ENCODE measurements at regions not wholly inside any gene's neighbourhood (a gene's known extent, or its start where the extent isn't known, plus 50 kb on each side); places are given as distances from the start of the nearest gene placed in this dataset.

DNA sequence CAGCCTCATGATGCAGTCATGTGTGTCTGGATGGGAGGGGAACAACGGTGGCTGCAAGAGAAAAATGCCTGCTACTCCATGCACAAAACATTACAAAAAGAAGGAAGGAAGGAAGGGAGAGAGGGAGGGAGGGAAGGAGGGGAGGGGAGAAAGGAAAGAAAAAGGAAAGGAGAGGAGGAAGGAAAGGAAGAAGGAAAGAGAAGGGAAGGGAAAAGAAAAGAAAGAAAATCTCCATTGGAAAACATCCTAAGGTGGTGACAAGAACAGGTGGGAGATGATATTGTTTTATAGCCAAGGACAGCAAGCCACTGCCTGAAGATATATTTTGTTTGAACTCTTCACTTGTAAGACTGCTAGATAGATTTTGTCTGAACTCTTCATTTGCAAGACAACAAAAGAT, 171.8 kb upstream of the EGLN3 start:
- no peak overlapping the region for H3K4me3 ChIP-seq (ENCODE audit: low read depth, low read length)
- no peak for DNase-seq (ENCODE audit: low read depth)
- TF ChIP-seq, protein P1, sequence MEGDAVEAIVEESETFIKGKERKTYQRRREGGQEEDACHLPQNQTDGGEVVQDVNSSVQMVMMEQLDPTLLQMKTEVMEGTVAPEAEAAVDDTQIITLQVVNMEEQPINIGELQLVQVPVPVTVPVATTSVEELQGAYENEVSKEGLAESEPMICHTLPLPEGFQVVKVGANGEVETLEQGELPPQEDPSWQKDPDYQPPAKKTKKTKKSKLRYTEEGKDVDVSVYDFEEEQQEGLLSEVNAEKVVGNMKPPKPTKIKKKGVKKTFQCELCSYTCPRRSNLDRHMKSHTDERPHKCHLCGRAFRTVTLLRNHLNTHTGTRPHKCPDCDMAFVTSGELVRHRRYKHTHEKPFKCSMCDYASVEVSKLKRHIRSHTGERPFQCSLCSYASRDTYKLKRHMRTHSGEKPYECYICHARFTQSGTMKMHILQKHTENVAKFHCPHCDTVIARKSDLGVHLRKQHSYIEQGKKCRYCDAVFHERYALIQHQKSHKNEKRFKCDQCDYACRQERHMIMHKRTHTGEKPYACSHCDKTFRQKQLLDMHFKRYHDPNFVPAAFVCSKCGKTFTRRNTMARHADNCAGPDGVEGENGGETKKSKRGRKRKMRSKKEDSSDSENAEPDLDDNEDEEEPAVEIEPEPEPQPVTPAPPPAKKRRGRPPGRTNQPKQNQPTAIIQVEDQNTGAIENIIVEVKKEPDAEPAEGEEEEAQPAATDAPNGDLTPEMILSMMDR (IDR thresholded peaks at IDR 0.05; ENCODE audit: low read depth, low read length, missing control alignments): no peak

DNA sequence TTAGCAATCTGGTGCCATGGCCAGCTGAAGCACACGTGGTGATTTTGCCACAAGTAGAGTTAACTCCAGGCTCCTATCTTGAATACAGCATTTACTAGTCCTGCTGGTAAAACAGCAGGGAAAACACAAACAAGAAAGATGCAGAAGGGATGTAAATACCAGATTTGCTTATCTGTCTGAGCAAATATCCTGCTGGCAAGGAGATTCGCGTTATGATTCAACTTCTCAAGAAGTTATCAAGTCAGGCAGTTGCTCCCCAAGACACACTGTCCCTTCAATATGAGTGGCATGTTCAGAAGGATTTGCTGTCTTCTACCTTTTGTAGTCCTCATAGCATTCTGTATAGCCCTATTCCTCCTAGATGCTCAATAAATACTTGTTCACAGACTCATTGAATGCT, 171.2 kb upstream of the EGLN3 start:
- DNase-seq (ENCODE audit: low read depth): no peak
- TF ChIP-seq, protein P1 (IDR thresholded peaks at IDR 0.05; ENCODE audit: low read depth, low read length, missing control alignments): no peak
- H3K4me3 ChIP-seq (ENCODE audit: low read depth, low read length): no peak overlapping the region

DNA sequence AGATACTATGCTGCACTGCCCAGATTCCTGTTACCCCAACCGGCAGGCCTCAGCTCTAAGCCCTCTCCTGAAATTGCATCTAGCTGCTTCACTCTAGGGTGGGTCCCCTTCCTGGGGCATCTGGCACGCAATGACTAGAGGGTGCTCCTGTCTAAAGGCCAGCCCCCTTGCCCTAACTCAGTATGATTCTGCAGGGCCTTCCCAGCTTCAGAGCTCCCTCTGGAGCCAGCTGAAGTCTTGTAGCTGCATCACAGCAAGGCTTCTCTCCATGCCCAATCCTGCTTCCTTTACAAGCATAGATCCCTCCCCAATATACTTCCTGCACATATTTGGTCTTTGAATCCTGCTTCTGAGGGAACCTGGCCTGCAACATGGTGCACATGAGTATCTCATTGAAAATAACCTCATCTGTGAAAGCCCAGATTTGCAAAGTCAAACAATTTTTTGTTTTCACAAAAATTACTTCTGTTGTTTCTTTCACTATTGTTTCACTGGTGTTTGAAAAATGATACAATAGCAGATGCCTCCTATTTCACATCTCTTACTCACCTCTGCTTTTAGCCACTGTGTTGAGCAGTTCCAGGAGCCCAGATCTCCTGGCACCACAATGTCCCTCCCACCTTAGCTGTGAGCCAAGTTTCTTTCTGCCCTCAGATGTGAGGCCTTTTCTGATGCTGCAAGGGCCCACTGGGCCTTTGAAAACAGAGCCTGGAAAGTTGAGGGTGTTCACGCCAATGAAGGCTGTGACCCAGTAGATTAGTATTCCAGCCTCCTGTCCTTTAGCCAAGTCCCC, 169.5 kb upstream of the EGLN3 start:
- no peak for DNase-seq (ENCODE audit: low read depth)

DNA sequence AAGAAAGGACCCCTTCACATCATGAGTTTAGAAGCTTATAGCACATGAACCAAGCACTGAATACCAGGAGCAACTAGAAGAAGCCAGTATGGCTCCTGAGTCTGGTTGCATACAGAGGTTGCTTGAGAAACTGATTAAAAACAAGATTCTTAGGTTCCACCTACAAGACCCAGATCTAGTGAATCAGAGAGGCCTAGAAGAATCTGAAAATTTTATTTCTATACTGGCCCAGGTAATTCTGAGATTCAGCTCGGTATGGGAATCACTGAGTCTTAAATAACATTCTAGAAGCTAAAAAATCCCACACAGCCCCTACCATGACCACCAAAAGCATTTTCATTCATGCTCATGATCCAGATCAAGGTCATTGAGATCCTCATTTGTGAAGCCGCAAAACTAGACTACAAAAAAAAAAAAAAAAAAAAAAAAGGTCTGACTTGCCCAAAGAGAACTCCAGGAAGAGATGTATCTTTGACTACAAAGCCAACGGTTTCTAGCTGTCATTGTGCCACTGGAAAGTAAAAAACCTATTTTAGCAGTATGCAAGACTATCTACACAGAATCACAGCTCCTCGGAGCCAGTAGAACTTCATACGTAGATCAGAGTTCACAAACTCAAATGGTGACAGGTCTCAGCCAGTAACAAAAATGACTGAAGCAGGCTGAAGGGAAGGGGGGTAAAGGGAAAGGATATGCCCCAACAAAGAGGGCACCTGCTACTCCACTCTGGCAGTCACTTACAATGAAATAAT, 168.4 kb upstream of the EGLN3 start:
- no peak for DNase-seq (ENCODE audit: low read depth)
- TF ChIP-seq, protein P1 (IDR thresholded peaks at IDR 0.05; ENCODE audit: low read depth, low read length, missing control alignments): no peak
- H3K4me3 ChIP-seq (ENCODE audit: low read depth, low read length): no peak overlapping the region

More for the DNA sequence above, 169.5 kb upstream of the EGLN3 start:
- H3K4me3 ChIP-seq (ENCODE audit: low read depth, low read length): no peak overlapping the region
- TF ChIP-seq, protein P1 (IDR thresholded peaks at IDR 0.05; ENCODE audit: low read depth, low read length, missing control alignments): no peak

DNA sequence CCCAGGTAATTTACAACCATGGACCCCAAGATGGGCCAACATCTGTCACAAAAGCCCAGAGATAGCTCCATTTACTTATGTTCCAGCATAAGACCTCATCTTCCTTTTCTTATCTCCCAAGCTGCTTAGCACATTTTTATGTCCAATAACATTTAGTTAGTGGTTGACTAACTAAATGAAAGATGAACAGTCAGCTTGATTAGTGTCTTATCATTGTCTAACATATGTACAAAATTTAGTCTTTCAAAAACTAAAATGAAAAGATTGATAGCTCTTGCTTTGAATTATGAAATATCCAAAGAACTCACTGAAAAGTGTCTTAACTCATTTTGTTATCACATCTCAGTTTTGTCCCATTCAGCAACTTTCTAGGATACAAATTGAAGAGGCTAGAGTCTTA, 163.1 kb upstream of the EGLN3 start:
- H3K4me3 ChIP-seq (ENCODE audit: low read depth, low read length): no peak overlapping the region
- DNase-seq (ENCODE audit: low read depth): no peak
- TF ChIP-seq, protein P1 (IDR thresholded peaks at IDR 0.05; ENCODE audit: low read depth, low read length, missing control alignments): no peak

DNA sequence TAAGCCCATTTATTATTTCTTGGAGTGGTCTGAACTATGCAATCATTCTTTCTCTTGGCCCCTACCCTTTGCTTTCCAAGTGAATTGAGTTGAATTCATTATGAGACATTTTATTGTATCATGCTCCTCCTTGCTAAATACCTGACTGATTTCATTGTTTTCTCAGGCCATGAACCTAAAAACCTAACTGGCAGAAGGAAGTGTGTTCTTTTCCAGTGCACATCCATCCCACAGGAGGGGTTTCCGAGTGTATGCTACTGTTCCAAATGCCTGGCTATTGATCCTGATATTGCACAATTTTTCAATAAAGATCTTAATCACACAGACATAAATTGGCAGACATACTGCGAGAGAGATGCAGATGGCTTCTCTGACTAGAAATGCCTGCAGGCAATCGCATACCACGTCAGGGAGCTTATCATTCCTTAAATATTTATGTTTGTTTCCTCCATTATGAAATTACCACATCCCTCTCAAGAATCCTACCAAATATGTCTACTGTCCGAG, 162.2 kb upstream of the EGLN3 start:
- DNase-seq (ENCODE audit: low read depth): no peak

More for the DNA sequence above, 162.2 kb upstream of the EGLN3 start:
- H3K4me3 ChIP-seq (ENCODE audit: low read depth, low read length): no peak overlapping the region
- TF ChIP-seq, protein P1 (IDR thresholded peaks at IDR 0.05; ENCODE audit: low read depth, low read length, missing control alignments): no peak

All from GM12864 (cell line).